Pancreas (tissue), 10 donors: ENCODE measurements at regions not wholly inside any gene's neighbourhood (a gene's known extent, or its start where the extent isn't known, plus 50 kb on each side); places are given as distances from the start of the nearest gene placed in this dataset.

ENCODE experiments used
- ATAC-seq, 4 donors: fragments of 200-7000 bp; cut with Tn5 transposase; one replicate each; pipeline versions ENCODE4 v1.8.0 to v1.9.1; 2020; ENCODE audit warnings: mild to moderate bottlenecking in 4 of 4, moderate library complexity in 4 of 4
- DNase-seq, 6 donors: peaks; one replicate each; pipeline ENCODE4 v3.0.0-alpha.2; 2020
- FAIRE-seq: peaks from 2 replicates; lab custom pipeline; 2012; peaks lifted over from hg19 to GRCh38; lab: Jason Lieb, UNC
- H3K27ac ChIP-seq, 4 donors: fragments of 200-600 bp; sonication (generic); 1 replicate in 3 of 4; 2 replicates in 1 of 4; pipeline versions ENCODE4 v1.5.0 to v1.8.0; 2020
- H3K27me3 ChIP-seq, 4 donors: fragments of 200-600 bp; one replicate each; pipeline ENCODE4 v1.8.0; 2021
- H3K36me3 ChIP-seq, 3 donors: fragments of 200-600 bp; sonication (generic) in 1 of 3; one replicate each; pipeline versions ENCODE4 v1.5.0 to v1.8.0; 2020 to 2021
- H3K4me1 ChIP-seq, 3 donors: fragments of 200-600 bp; one replicate each; pipeline ENCODE4 v1.8.0; 2021
- H3K4me3 ChIP-seq, 4 donors: fragments of 200-600 bp; sonication (generic) in 2 of 4; one replicate each; pipeline versions ENCODE4 v1.5.0 to v1.8.0; 2020 to 2021
- H3K9me3 ChIP-seq, 4 donors: fragments of 200-600 bp; one replicate each; pipeline ENCODE4 v1.8.0; 2021
- WGBS, 2 donors: extraction: QIAGEN DNeasy Blood & Tissue Kit; methylation state at CpG; one replicate each; pipeline ENCODE4 v1.1.7; 2013; 5-methylcytosine and 5-hydroxymethylcytosine counted together
- intact Hi-C, 3 donors: fragments of 100-400 bp; cut with DNase I; formaldehyde crosslinking; loops; one replicate each; pipeline versions ENCODE4 v1.11.1 to v1.14.2; 2022
- TF ChIP-seq, protein P1 (sequence below), 4 donors: fragments of 200-600 bp; sonication (generic) in 3 of 4; IDR thresholded peaks; one replicate each; pipeline versions ENCODE4 v1.5.0 to v1.8.0; 2021; ENCODE audit warnings: antibody characterized with exemption in 4 of 4
- donor health status: healthy with polysubstance abuse.
- donor health status: DM: no; HTN: no; CAD: no; lungs with moderate emphysema.
- donor health status: DM: no; HTN: no; CAD: no.
- donor health status: control.
- donor health status: control.
- donor health status: Bipolar disorder and iron deficiency.
- donor health status: DM: yes; HTN: yes; CAD: no.
- donor health status: DM: no; HTN: no; CAD: no.
- donor health status: DM: no; HTN: no; CAD: no.
- donor health status: DM: yes; HTN: yes; CAD: no.

GRCh38 chr3:25071846-25072245, 356.2 kb upstream of the RARB start:
- TF ChIP-seq, protein P1, sequence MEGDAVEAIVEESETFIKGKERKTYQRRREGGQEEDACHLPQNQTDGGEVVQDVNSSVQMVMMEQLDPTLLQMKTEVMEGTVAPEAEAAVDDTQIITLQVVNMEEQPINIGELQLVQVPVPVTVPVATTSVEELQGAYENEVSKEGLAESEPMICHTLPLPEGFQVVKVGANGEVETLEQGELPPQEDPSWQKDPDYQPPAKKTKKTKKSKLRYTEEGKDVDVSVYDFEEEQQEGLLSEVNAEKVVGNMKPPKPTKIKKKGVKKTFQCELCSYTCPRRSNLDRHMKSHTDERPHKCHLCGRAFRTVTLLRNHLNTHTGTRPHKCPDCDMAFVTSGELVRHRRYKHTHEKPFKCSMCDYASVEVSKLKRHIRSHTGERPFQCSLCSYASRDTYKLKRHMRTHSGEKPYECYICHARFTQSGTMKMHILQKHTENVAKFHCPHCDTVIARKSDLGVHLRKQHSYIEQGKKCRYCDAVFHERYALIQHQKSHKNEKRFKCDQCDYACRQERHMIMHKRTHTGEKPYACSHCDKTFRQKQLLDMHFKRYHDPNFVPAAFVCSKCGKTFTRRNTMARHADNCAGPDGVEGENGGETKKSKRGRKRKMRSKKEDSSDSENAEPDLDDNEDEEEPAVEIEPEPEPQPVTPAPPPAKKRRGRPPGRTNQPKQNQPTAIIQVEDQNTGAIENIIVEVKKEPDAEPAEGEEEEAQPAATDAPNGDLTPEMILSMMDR (IDR thresholded peaks at IDR 0.05), result no peak
- Histone ChIP-seq H3K9me3 (no peaks in the 10 kb centered on the region), H3K4me3 (no peak overlapping the region), H3K27me3 (no peaks in the 10 kb centered on the region), H3K4me1 (no peaks in the 10 kb centered on the region), H3K27ac (no peak overlapping the region), H3K36me3 (no peaks in the 10 kb centered on the region)
- 63 to 65% methylated on average over 5 of the region's 5 CpGs for WGBS, 2 donors
- no peak for ATAC-seq
- FAIRE-seq, result no peak
- intact Hi-C loops, result no loop called here
- DNase-seq, result no peak

DNA sequence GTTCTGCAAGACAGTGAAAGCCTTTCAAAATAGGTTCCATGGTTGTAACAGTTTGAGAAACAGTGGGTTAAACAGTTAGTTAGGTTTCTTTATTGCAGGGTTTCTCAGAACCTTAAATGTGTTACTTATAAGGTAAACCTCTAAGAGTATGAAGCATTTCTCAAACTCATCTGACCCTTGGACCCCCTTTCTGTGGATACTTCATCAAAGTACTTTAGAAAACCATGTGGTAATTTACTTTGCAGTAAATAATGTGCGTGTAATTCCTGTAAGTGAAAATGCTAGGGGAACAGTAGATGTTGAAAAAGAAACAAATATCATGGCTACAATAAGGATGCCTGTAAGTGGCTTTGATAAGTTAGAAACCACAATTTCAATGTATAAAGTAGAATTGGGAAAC, 354.6 kb upstream of the RARB start:
- H3K9me3 ChIP-seq, result no peaks in the 10 kb centered on the region
- DNase-seq (no peak), FAIRE-seq (no peak), ATAC-seq (no peak)
- H3K27me3 ChIP-seq, result no peaks in the 10 kb centered on the region
- no peak overlapping the region for H3K4me3 ChIP-seq
- intact Hi-C loops, result no loop called here
- WGBS, 2 donors, result 69 to 78% methylated on average over 1 of the region's 1 CpG
- H3K27ac ChIP-seq, result no peak overlapping the region
- no peaks in the 10 kb centered on the region for H3K4me1 ChIP-seq
- TF ChIP-seq, protein P1 (IDR thresholded peaks at IDR 0.05), result no peak
- H3K36me3 ChIP-seq, result no peaks in the 10 kb centered on the region

DNA sequence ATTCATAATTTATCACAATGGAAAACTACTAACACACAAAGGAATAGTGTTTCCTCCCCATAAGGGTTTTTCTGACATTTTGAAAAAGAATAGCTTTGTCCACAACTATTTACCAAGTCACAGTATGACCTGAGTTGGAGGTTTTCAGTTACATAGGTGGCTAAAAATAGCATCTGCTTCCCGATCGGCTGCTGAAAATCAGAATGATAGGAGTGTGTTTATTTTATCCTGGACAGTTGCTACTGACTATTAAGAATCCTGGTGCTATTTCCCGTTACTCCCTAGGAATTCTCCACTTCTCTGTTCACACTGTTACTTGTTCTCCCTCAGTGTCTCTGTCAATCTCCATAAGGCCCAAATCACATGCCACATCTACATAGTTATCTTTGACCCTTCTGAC, 353.9 kb upstream of the RARB start:
- no peak for FAIRE-seq
- 7 to 24% methylated on average over 3 of the region's 3 CpGs for WGBS, 2 donors
- Histone ChIP-seq H3K4me3 (no peak overlapping the region), H3K27ac (no peak overlapping the region), H3K36me3 (no peaks in the 10 kb centered on the region), H3K27me3 (no peaks in the 10 kb centered on the region), H3K9me3 (no peaks in the 10 kb centered on the region), H3K4me1 (no peaks in the 10 kb centered on the region)
- TF ChIP-seq, protein P1 (IDR thresholded peaks at IDR 0.05), result no peak
- DNase-seq, result no peak
- intact Hi-C loops, result no loop called here
- no peak for ATAC-seq

- TF ChIP-seq, protein P1 (IDR thresholded peaks at IDR 0.05), result no peak
- FAIRE-seq (no peak), ATAC-seq (no peak), DNase-seq (no peak)
- Histone ChIP-seq H3K4me3 (no peak overlapping the region), H3K4me1 (no peaks in the 10 kb centered on the region), H3K9me3 (no peaks in the 10 kb centered on the region), H3K36me3 (no peaks in the 10 kb centered on the region), H3K27ac (no peak overlapping the region), H3K27me3 (no peaks in the 10 kb centered on the region)
- 71 to 83% methylated on average over 1 of the region's 1 CpG for WGBS, 2 donors
- intact Hi-C loops, result no loop called here
These were observed 347.6 kb upstream of the RARB start for GRCh38 chr3:25080461-25080860.

- Histone ChIP-seq H3K9me3 (no peaks in the 10 kb centered on the region), H3K27ac (no peak overlapping the region), H3K36me3 (no peaks in the 10 kb centered on the region), H3K4me1 (no peaks in the 10 kb centered on the region), H3K27me3 (peaks cover 0 to 4% (median 0%) of the 10 kb centered on the region in 4 donors), H3K4me3 (no peak overlapping the region)
- TF ChIP-seq, protein P1 (IDR thresholded peaks at IDR 0.05), result no peak
- DNase-seq (no peak), ATAC-seq (no peak), FAIRE-seq (no peak)
- WGBS, 2 donors, result 20 to 30% methylated on average over 1 of the region's 1 CpG
- intact Hi-C loops, result no loop called here
These were observed 344.0 kb upstream of the RARB start for GRCh38 chr3:25084016-25084415.
